Sigmoid colon (tissue), 3 donors: ENCODE measurements at regions not wholly inside any gene's neighbourhood (a gene's known extent, or its start where the extent isn't known, plus 50 kb on each side); places are given as distances from the start of the nearest gene placed in this dataset.

Experiments
- CTCF ChIP-seq, 4 experiments: fragments of 450-650 bp in 3 of 4; fragments of 200-600 bp in 1 of 4; IDR thresholded peaks; one replicate each; pipeline ENCODE4 v1.5.1; 2016 to 2019; ENCODE audit warnings: antibody characterized with exemption in 4 of 4, mild to moderate bottlenecking in 3 of 4, moderate library complexity in 2 of 4
- POLR2A ChIP-seq, 2 donors: fragments of 450-650 bp; IDR thresholded peaks; one replicate each; pipeline ENCODE4 v1.6.1; 2016; ENCODE audit warnings: antibody characterized with exemption in 2 of 2, mild to moderate bottlenecking in 2 of 2, moderate library complexity in 2 of 2

GRCh38 chr7:32803406-32804141 is 88.0 kb downstream of the KBTBD2 start:
- TF ChIP-seq CTCF (IDR thresholded peaks at IDR 0.05) (no peak), POLR2A (IDR thresholded peaks at IDR 0.05) (no peak)
